Lung (tissue), 11 donors: ENCODE measurements at regions not wholly inside any gene's neighbourhood (a gene's known extent, or its start where the extent isn't known, plus 50 kb on each side); places are given as distances from the start of the nearest gene placed in this dataset.

ENCODE experiments used
- ATAC-seq: fragments of 200-7000 bp; cut with Tn5 transposase; one replicate; pipeline ENCODE4 v1.9.1; 2020; ENCODE audit warnings: moderate number of reproducible peaks; ENCODE audit not compliant: insufficient read depth, low FRiP score
- DNase-seq, 3 donors: peaks; one replicate each; pipeline ENCODE4 v3.0.0-alpha.2; 2013 to 2017
- H3K27ac ChIP-seq, 2 donors: one replicate each; pipeline ENCODE4 v1.5.1; 2013; ENCODE audit warnings: mild to moderate bottlenecking in 2 of 2, moderate library complexity in 2 of 2, control low read depth in 1 of 2, inconsistent platforms in 1 of 2, low read depth in 1 of 2, low read length in 1 of 2
- H3K27me3 ChIP-seq, 3 donors: one replicate each; pipeline ENCODE4 v1.5.1; 2013; ENCODE audit warnings: low read length in 2 of 3; ENCODE audit not compliant: control insufficient read depth in 3 of 3, insufficient read depth in 3 of 3
- H3K36me3 ChIP-seq, 4 donors: one replicate each; pipeline ENCODE4 v1.5.1; 2013; ENCODE audit warnings: low read length in 4 of 4, mild to moderate bottlenecking in 1 of 4, moderate library complexity in 1 of 4; ENCODE audit not compliant: control insufficient read depth in 4 of 4, insufficient read depth in 4 of 4
- H3K4me1 ChIP-seq, 5 donors: one replicate each; pipeline ENCODE4 v1.5.1; 2013; ENCODE audit warnings: low read length in 5 of 5, mild to moderate bottlenecking in 2 of 5, moderate library complexity in 1 of 5; ENCODE audit not compliant: control insufficient read depth in 5 of 5, insufficient read depth in 5 of 5
- H3K4me3 ChIP-seq: one replicate; pipeline ENCODE4 v1.5.1; 2013; ENCODE audit warnings: mild to moderate bottlenecking, control low read depth, moderate library complexity
- H3K9ac ChIP-seq, 2 donors: one replicate each; pipeline ENCODE4 v1.5.1; 2013; ENCODE audit warnings: low read length in 2 of 2, control low read depth in 1 of 2; ENCODE audit not compliant: insufficient read depth in 1 of 2
- H3K9me3 ChIP-seq, 4 donors: one replicate each; pipeline ENCODE4 v1.5.1; 2013; ENCODE audit warnings: low read length in 3 of 4, mild to moderate bottlenecking in 1 of 4, moderate library complexity in 1 of 4; ENCODE audit not compliant: control insufficient read depth in 4 of 4, insufficient read depth in 3 of 4
- WGBS, 2 donors: extraction: QIAGEN DNeasy Blood & Tissue Kit; methylation state at CpG; one replicate each; pipeline ENCODE4 v1.1.7; 2013; 5-methylcytosine and 5-hydroxymethylcytosine counted together
- TF ChIP-seq, protein P1 (sequence below): IDR thresholded peaks from 2 replicates; pipeline ENCODE4 v1.5.1; 2012; ENCODE audit warnings: mild to moderate bottlenecking; ENCODE audit errors: control extremely low read depth, extremely low read depth
- donor health status: control.
- donor health status: control.
- donor health status: Bipolar disorder and iron deficiency.
- donor health status: healthy.
- donor health status: DM: yes; HTN: yes; CAD: no.

DNA sequence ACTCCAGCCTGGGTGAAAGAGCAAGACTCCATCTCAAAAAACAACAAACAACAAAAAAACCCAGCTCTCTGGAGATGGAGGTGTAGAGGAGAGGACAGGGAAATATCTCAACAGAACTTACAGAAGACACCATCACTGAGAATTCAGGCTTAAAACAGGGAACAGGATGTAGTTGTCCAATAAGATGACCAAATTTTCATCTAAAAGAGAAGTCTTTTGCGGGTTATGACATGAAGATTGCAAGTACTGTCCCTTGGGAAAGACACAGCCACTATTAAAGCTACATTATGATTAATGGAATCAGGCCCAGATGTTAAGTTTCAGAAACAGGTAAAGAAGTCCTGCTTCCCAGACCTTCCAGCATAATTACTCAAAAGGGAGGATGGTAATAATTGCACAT is 235.2 kb upstream of the NRP1 start:
- Histone ChIP-seq H3K36me3 (no peaks in the 10 kb centered on the region), H3K9me3 (no peaks in the 10 kb centered on the region), H3K9ac (no peak overlapping the region), H3K4me1 (no peaks in the 10 kb centered on the region), H3K27me3 (no peaks in the 10 kb centered on the region), H3K27ac (no peak overlapping the region), H3K4me3 (no peak overlapping the region)
- DNase-seq (no peak), ATAC-seq (no peak)
- whole genome bisulfite sequencing, 2 donors, result 73 to 74% methylated on average over 1 of the region's 1 CpG
- TF ChIP-seq, protein P1, sequence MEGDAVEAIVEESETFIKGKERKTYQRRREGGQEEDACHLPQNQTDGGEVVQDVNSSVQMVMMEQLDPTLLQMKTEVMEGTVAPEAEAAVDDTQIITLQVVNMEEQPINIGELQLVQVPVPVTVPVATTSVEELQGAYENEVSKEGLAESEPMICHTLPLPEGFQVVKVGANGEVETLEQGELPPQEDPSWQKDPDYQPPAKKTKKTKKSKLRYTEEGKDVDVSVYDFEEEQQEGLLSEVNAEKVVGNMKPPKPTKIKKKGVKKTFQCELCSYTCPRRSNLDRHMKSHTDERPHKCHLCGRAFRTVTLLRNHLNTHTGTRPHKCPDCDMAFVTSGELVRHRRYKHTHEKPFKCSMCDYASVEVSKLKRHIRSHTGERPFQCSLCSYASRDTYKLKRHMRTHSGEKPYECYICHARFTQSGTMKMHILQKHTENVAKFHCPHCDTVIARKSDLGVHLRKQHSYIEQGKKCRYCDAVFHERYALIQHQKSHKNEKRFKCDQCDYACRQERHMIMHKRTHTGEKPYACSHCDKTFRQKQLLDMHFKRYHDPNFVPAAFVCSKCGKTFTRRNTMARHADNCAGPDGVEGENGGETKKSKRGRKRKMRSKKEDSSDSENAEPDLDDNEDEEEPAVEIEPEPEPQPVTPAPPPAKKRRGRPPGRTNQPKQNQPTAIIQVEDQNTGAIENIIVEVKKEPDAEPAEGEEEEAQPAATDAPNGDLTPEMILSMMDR, result no peak

GRCh38 chr10:33566426-33566825 is 232.0 kb upstream of the NRP1 start:
- H3K9me3 ChIP-seq, result no peaks in the 10 kb centered on the region
- TF ChIP-seq, protein P1, result no peak
- WGBS, 2 donors, result 67 to 71% methylated on average over 3 of the region's 3 CpGs
- no peak overlapping the region for H3K4me3 ChIP-seq
- H3K9ac ChIP-seq, result no peak overlapping the region
- H3K36me3 ChIP-seq, result no peaks in the 10 kb centered on the region
- H3K27me3 ChIP-seq, result no peaks in the 10 kb centered on the region
- DNase-seq (peak; percentile 25 to 58 (median 45)), ATAC-seq (no peak)
- H3K27ac ChIP-seq, result no peak overlapping the region
- H3K4me1 ChIP-seq, result no peaks in the 10 kb centered on the region

DNA sequence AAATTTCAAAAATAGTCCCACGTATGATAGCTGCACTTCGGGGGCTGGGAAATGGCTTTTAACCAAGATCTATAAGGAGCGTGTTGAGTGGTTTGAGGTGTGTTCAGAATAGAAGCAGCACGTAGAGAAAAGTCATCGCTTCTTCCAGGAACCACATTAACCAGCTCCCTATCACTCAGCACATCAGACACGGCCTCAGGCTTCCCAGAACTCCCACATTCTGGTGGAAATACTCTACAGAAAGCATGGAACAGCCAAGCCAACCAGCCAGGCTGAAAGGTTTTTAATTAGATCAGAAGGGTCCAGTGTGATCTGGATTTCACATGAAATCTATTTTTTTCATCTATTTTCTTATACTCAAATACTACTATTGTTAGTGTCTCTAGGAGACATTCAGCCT is 231.5 kb upstream of the NRP1 start:
- H3K4me3 ChIP-seq, result no peak overlapping the region
- H3K36me3 ChIP-seq, result no peaks in the 10 kb centered on the region
- H3K9ac ChIP-seq, result no peak overlapping the region
- H3K4me1 ChIP-seq, result no peaks in the 10 kb centered on the region
- TF ChIP-seq, protein P1, result no peak
- H3K27ac ChIP-seq, result no peak overlapping the region
- DNase-seq (peak in 2 of 3 donors; percentile 8 to 13), ATAC-seq (no peak)
- WGBS, 2 donors, result 82 to 89% methylated on average over 6 of the region's 6 CpGs
- H3K9me3 ChIP-seq, result no peaks in the 10 kb centered on the region
- H3K27me3 ChIP-seq, result no peaks in the 10 kb centered on the region

GRCh38 chr10:33565231-33565630 is 230.8 kb upstream of the NRP1 start:
- no peak overlapping the region for H3K9ac ChIP-seq
- peak in 1 of 3 donors; percentile 13 for DNase-seq
- H3K4me3 ChIP-seq, result no peak overlapping the region
- ATAC-seq, result no peak
- no peak overlapping the region for H3K27ac ChIP-seq
- no peaks in the 10 kb centered on the region for H3K36me3 ChIP-seq
- H3K27me3 ChIP-seq, result no peaks in the 10 kb centered on the region
- no peaks in the 10 kb centered on the region for H3K4me1 ChIP-seq
- no peaks in the 10 kb centered on the region for H3K9me3 ChIP-seq
- TF ChIP-seq, protein P1, result no peak
